ENCODE measurements at regions not wholly inside any gene's neighbourhood (a gene's known extent, or its start where the extent isn't known, plus 50 kb on each side); places are given as distances from the start of the nearest gene placed in this dataset.
"Not testable (repeated sequence)": the region's sequence is repeated elsewhere in the genome, so short reads cannot be mapped to it uniquely, and the experiment has no call there.

DNA sequence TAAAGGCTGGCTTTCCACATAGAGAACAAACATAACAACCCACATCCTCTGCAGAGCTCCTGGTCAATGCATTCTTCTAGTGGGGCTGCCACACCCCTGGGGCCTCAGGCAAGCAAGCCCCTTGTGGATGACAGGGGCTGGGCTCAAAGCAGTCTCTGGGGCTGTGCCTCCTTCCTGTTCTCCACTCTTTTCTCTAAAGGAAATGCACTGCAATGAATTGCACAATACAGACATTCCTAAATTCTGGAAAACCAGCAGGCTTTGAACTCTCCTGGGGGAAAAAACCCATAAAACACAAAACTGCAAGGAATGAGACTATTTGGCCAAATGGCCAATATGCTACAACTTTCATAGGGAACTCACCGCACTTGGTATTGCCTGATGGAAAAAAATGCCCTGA, 293.9 kb upstream of the PLGLB2 start:
- H3K27ac ChIP-seq (ENCODE audit: low read length); H3K36me3 ChIP-seq (ENCODE audit: control insufficient read depth in 1 of 2, insufficient read depth in 2 of 2, low read length in 2 of 2); H3K27me3 ChIP-seq (ENCODE audit: low read depth, low read length); H3K9me3 ChIP-seq (ENCODE audit: control insufficient read depth in 1 of 2, low read length in 2 of 2); H3K4me1 ChIP-seq (ENCODE audit: control insufficient read depth in 1 of 2, insufficient read depth in 2 of 2, low read length in 2 of 2); H3K4me3 ChIP-seq (ENCODE audit: low read depth in 1 of 2, low read length in 2 of 2): not testable (repeated sequence)

DNA sequence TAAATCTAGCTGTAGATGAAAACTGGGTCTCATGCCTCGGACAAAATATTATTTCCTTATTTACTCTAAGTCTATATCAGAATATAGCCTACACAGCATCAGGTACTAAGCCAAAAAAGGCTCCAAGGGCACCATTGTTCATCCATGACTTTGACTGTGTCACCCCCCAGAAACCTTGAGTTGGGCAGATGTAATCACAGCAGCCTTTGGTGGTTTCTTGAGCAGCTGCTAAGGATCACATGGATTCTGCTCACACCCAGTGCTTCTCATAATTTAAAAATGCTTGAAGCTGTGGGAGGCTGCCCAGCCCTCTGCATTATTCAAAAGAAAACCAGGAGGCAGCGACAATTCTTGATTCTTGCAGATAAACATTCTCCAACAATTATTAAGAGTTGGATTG, 293.5 kb upstream of the PLGLB2 start:
- not testable (repeated sequence) for H3K27ac ChIP-seq (ENCODE audit: low read length); H3K4me1 ChIP-seq (ENCODE audit: control insufficient read depth in 1 of 2, insufficient read depth in 2 of 2, low read length in 2 of 2); H3K36me3 ChIP-seq (ENCODE audit: control insufficient read depth in 1 of 2, insufficient read depth in 2 of 2, low read length in 2 of 2); H3K4me3 ChIP-seq (ENCODE audit: low read depth in 1 of 2, low read length in 2 of 2); H3K9me3 ChIP-seq (ENCODE audit: control insufficient read depth in 1 of 2, low read length in 2 of 2); H3K27me3 ChIP-seq (ENCODE audit: low read depth, low read length)

DNA sequence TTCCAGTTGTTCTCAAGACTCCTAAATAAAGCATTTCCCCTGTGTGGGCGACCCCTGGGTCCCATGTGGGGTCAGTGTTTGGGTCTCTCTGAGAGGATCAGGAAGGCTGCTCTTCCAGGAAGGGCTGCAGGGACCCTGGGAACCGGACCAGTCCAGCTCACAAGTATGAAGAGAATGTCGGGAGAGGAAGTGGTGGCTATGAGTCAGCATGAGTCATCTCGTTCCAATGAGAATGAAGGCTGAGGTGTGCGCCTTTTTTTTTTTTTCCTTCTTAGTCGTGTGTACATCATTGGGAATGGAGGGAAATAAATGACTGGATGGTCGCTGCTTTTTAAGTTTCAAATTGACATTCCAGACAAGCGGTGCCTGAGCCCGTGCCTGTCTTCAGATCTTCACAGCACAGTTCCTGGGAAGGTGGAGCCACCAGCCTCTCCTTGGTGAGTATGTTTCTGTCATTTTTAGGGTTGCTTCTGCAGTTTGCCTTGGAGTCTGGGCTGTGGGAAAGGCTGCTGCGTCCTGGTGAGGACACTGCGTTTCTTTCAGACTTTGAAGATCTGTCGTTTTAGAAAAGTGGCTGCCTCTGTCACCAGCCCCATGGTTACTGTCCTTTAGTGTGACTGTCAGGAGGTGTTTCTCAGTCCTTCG, 292.6 kb upstream of the PLGLB2 start:
- H3K9me3 ChIP-seq (ENCODE audit: control insufficient read depth in 1 of 2, low read length in 2 of 2); H3K36me3 ChIP-seq (ENCODE audit: control insufficient read depth in 1 of 2, insufficient read depth in 2 of 2, low read length in 2 of 2); H3K4me3 ChIP-seq (ENCODE audit: low read depth in 1 of 2, low read length in 2 of 2); H3K27me3 ChIP-seq (ENCODE audit: low read depth, low read length); H3K4me1 ChIP-seq (ENCODE audit: control insufficient read depth in 1 of 2, insufficient read depth in 2 of 2, low read length in 2 of 2): not testable (repeated sequence)
- H3K27ac ChIP-seq (ENCODE audit: low read length): peak overlapping the region; percentile 67

DNA sequence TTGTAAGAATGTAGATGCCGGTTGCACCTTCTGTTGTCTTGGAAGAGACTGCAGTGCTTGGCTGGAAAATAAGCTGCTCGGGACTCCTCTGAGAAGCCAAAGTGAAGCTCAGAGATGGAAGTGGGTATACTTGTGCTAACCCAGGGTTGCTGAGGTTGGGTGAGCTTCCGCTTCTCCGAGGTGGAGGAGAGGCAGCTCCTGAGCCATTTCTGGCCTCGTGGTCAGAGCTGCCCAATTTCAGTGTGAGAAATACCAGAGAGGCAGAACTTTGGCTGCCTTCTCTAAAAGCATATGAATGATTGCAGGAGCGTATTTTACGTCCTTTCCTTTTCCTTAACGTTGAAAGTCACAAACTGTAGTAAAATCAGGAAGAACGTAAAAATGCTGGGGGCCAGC, 292.0 kb upstream of the PLGLB2 start:
- peak overlapping the region; percentile 67 for H3K27ac ChIP-seq (ENCODE audit: low read length)
- not testable (repeated sequence) for H3K27me3 ChIP-seq (ENCODE audit: low read depth, low read length); H3K9me3 ChIP-seq (ENCODE audit: control insufficient read depth in 1 of 2, low read length in 2 of 2); H3K4me1 ChIP-seq (ENCODE audit: control insufficient read depth in 1 of 2, insufficient read depth in 2 of 2, low read length in 2 of 2); H3K4me3 ChIP-seq (ENCODE audit: low read depth in 1 of 2, low read length in 2 of 2); H3K36me3 ChIP-seq (ENCODE audit: control insufficient read depth in 1 of 2, insufficient read depth in 2 of 2, low read length in 2 of 2)

DNA sequence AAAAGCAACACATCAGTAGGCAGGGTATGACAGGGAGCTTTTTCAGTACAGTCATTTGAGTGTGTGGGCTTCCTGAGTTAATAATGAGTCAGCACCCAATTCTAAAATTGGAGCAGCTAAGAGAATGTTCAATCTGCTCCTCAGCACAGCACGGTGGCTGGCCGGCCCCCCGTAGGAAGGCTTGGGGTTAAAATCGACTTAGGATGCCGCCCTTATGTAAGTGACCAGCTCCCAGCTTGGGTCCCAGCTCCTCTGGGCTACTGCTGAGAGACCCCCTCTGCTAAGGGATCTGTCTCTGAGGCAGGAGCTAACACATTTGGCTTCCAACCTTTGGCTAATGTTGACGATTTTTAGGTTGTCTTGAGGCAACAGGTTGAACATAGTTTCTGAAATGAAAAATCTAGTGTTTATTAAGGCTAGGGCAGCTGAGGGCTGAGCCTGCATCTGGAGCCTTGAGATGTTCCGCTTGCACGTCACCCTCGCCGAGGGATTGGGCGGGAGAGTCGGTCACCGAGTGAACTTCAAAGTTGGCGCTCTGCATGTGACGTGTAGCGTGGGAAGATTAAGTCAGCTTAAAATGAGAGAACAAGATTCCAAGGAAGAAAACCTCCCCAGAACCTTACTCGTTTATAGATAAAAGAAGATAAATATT, 291.3 kb upstream of the PLGLB2 start:
- peak overlapping the region in 1 of 2 donors; percentile 33 for H3K4me3 ChIP-seq (ENCODE audit: low read depth in 1 of 2, low read length in 2 of 2)
- H3K27ac ChIP-seq (ENCODE audit: low read length); H3K9me3 ChIP-seq (ENCODE audit: control insufficient read depth in 1 of 2, low read length in 2 of 2): not testable (repeated sequence)

DNA sequence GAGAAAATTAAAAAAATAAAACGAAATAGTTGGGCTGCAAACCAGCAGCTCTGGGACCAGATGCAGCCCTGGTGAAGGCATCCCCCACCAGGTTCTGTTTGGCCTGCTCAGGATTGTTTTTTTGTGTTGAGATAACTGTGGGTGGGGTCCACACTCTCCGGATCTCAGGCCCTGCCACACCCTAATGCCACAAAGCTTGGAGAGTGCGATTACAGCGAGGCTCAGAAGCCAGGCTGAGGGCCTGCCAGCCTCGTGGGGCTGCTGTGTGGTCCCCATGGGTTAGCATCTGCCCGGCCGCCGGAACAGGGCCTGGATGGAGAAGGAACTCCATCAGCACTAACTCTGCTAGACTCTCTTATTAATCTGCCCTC, 290.8 kb upstream of the PLGLB2 start:
- not testable (repeated sequence) for H3K4me1 ChIP-seq (ENCODE audit: control insufficient read depth in 1 of 2, insufficient read depth in 2 of 2, low read length in 2 of 2); H3K4me3 ChIP-seq (ENCODE audit: low read depth in 1 of 2, low read length in 2 of 2); H3K27me3 ChIP-seq (ENCODE audit: low read depth, low read length); H3K9me3 ChIP-seq (ENCODE audit: control insufficient read depth in 1 of 2, low read length in 2 of 2); H3K27ac ChIP-seq (ENCODE audit: low read length); H3K36me3 ChIP-seq (ENCODE audit: control insufficient read depth in 1 of 2, insufficient read depth in 2 of 2, low read length in 2 of 2)

More for the DNA sequence above, 291.3 kb upstream of the PLGLB2 start:
- H3K27me3 ChIP-seq (ENCODE audit: low read depth, low read length); H3K4me1 ChIP-seq (ENCODE audit: control insufficient read depth in 1 of 2, insufficient read depth in 2 of 2, low read length in 2 of 2); H3K36me3 ChIP-seq (ENCODE audit: control insufficient read depth in 1 of 2, insufficient read depth in 2 of 2, low read length in 2 of 2): not testable (repeated sequence)

DNA sequence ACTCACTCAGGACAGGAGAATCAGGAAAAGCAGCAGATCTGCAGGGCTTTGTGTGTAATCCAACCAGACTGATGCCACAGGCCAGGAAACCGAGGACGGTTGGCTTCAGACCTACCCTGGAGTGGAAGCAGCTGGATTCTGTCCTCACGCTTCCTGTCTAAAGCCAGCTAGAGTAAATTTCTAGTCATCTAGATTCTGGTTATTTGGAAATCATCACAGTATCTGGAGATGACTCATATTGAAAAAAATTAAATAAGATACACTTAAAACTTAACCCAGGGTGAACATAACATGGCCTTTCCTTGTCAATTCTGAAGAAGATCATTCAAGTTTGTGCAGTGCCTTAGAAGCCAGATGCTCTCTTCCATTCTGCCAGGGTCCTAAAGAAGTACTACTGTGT, 288.9 kb upstream of the PLGLB2 start:
- not testable (repeated sequence) for H3K9me3 ChIP-seq (ENCODE audit: control insufficient read depth in 1 of 2, low read length in 2 of 2); H3K27ac ChIP-seq (ENCODE audit: low read length); H3K4me1 ChIP-seq (ENCODE audit: control insufficient read depth in 1 of 2, insufficient read depth in 2 of 2, low read length in 2 of 2)

DNA sequence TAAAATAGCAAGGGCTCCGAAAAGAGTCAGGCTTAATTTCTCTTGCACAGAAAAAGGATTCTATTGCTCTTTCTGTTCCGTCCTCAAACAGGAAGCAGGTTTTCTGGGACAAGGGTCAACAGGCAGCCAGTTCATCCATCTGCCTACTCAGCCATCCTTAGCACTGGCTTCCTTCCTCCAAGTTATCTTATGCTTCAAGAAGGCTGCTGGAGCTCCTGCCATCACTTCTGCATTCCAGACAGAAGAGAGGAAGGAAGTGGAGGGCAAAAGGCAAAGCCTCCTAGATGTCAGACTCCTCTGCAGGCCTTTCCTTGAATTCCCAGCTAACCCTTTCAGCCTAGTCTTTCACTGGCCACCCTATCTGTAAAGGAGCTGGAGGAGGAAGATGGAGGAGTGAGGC, 287.8 kb upstream of the PLGLB2 start:
- not testable (repeated sequence) for H3K36me3 ChIP-seq (ENCODE audit: control insufficient read depth in 1 of 2, insufficient read depth in 2 of 2, low read length in 2 of 2); H3K9me3 ChIP-seq (ENCODE audit: control insufficient read depth in 1 of 2, low read length in 2 of 2); H3K4me1 ChIP-seq (ENCODE audit: control insufficient read depth in 1 of 2, insufficient read depth in 2 of 2, low read length in 2 of 2); H3K27me3 ChIP-seq (ENCODE audit: low read depth, low read length); H3K27ac ChIP-seq (ENCODE audit: low read length); H3K4me3 ChIP-seq (ENCODE audit: low read depth in 1 of 2, low read length in 2 of 2)

More for the DNA sequence above, 288.9 kb upstream of the PLGLB2 start:
- H3K36me3 ChIP-seq (ENCODE audit: control insufficient read depth in 1 of 2, insufficient read depth in 2 of 2, low read length in 2 of 2); H3K4me3 ChIP-seq (ENCODE audit: low read depth in 1 of 2, low read length in 2 of 2); H3K27me3 ChIP-seq (ENCODE audit: low read depth, low read length): not testable (repeated sequence)

DNA sequence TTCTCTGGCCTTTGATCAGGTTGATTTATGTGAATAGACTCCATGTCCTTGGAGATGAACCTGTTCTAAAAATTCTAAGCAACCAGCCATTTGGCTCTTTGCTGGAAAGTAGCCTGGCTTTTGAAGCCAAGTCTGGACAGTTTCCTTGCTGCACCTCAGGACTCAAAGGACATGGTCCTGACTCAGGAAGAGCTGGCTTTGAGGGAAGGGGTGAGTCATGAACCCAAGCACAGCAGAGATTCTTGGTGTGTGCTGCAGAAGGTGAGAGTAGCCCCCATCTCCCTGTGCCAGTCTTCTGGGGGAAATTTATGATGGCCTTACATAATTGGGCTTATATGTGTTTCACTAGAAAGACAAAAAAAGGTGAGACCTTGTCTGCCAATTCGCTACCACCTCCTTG, 287.2 kb upstream of the PLGLB2 start:
- H3K36me3 ChIP-seq (ENCODE audit: control insufficient read depth in 1 of 2, insufficient read depth in 2 of 2, low read length in 2 of 2); H3K27me3 ChIP-seq (ENCODE audit: low read depth, low read length); H3K27ac ChIP-seq (ENCODE audit: low read length); H3K4me1 ChIP-seq (ENCODE audit: control insufficient read depth in 1 of 2, insufficient read depth in 2 of 2, low read length in 2 of 2); H3K4me3 ChIP-seq (ENCODE audit: low read depth in 1 of 2, low read length in 2 of 2); H3K9me3 ChIP-seq (ENCODE audit: control insufficient read depth in 1 of 2, low read length in 2 of 2): not testable (repeated sequence)

DNA sequence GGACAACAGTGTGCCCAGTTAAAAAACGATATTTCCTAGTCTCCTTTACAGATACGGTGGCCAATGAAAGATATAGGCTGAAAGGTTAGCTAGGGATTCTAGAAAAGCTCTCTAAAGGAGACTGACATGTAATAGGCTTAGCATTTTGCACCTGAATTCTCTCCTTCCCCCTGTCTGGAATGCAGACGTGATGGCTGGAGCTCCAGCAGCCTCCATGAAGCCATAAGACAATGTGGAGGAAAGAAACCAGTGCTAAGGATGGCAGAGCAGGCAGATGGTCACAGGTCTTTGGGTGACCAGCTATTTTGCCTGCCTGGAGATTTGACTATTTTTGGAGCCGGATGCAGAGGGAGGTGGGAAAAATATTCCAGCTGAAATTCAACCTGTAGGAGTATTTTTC, 286.2 kb upstream of the PLGLB2 start:
- not testable (repeated sequence) for H3K36me3 ChIP-seq (ENCODE audit: control insufficient read depth in 1 of 2, insufficient read depth in 2 of 2, low read length in 2 of 2); H3K27ac ChIP-seq (ENCODE audit: low read length); H3K27me3 ChIP-seq (ENCODE audit: low read depth, low read length); H3K4me1 ChIP-seq (ENCODE audit: control insufficient read depth in 1 of 2, insufficient read depth in 2 of 2, low read length in 2 of 2); H3K9me3 ChIP-seq (ENCODE audit: control insufficient read depth in 1 of 2, low read length in 2 of 2); H3K4me3 ChIP-seq (ENCODE audit: low read depth in 1 of 2, low read length in 2 of 2)

DNA sequence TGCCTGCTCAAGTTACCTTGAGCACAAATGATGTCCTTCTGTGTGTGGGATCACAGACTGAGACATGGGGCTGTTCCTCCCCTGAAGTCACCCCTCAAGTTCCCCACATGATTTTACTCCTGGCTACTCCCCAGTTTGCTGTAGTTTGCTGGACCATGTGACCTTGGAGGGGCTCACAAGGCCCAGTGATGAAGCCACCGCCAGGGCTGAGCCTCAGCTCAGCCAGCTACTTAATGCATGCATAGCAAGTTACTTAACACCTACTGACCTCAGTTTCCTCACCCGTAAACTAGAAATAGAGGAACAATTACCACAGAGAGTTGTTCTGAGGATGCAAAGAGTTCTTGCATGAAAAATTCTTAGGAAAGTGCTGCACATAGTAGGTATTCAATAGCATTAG, 283.7 kb upstream of the PLGLB2 start:
- not testable (repeated sequence) for H3K27me3 ChIP-seq (ENCODE audit: low read depth, low read length); H3K36me3 ChIP-seq (ENCODE audit: control insufficient read depth in 1 of 2, insufficient read depth in 2 of 2, low read length in 2 of 2); H3K4me3 ChIP-seq (ENCODE audit: low read depth in 1 of 2, low read length in 2 of 2); H3K9me3 ChIP-seq (ENCODE audit: control insufficient read depth in 1 of 2, low read length in 2 of 2); H3K4me1 ChIP-seq (ENCODE audit: control insufficient read depth in 1 of 2, insufficient read depth in 2 of 2, low read length in 2 of 2); H3K27ac ChIP-seq (ENCODE audit: low read length)

DNA sequence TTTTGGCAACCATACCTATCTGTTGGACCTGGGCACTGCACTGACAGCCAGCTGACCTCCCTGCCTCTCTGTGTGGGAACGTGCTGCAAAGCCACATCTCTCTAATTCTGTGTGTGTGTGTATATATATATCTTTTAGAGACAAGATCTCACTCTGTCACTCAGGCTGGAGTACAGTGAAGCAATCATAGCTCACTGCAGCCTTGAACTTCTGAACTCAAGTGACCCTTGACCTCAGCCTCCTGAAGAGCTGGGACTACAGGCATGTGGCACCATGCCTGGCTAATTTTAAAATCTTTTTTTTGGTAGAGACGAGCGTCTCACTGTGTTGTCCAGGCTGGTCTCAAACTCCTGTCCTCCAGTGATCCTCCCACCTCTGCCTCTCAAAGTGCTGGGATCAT, 282.2 kb upstream of the PLGLB2 start:
- not testable (repeated sequence) for H3K27ac ChIP-seq (ENCODE audit: low read length); H3K4me3 ChIP-seq (ENCODE audit: low read depth in 1 of 2, low read length in 2 of 2); H3K27me3 ChIP-seq (ENCODE audit: low read depth, low read length); H3K9me3 ChIP-seq (ENCODE audit: control insufficient read depth in 1 of 2, low read length in 2 of 2); H3K4me1 ChIP-seq (ENCODE audit: control insufficient read depth in 1 of 2, insufficient read depth in 2 of 2, low read length in 2 of 2); H3K36me3 ChIP-seq (ENCODE audit: control insufficient read depth in 1 of 2, insufficient read depth in 2 of 2, low read length in 2 of 2)
